ENCODE measurements at regions not wholly inside any gene's neighbourhood (a gene's known extent, or its start where the extent isn't known, plus 50 kb on each side); places are given as distances from the start of the nearest gene placed in this dataset.

GRCh38 chr6:166684866-166685265 lies 57.8 kb upstream of the RPS6KA2 start:
- no peak for TF ChIP-seq ZNF398 (tag by site-specific recombination; IDR thresholded peaks at IDR 0.05)
- TF ChIP-seq KLF1 (tag by site-specific recombination; IDR thresholded peaks at IDR 0.05) = no peak
- no peak for TF ChIP-seq ZNF585B (tag by site-specific recombination; IDR thresholded peaks at IDR 0.05)
- TF ChIP-seq CTCF (tag by site-specific recombination; IDR thresholded peaks at IDR 0.05) = no peak
- TF ChIP-seq ZNF37A (tag by site-specific recombination; IDR thresholded peaks at IDR 0.05) = no peak
- TF ChIP-seq ATF2 (tag by site-specific recombination; IDR thresholded peaks at IDR 0.05; ENCODE audit: low read depth) = no peak
- TF ChIP-seq INSM2 (tag by site-specific recombination; IDR thresholded peaks at IDR 0.05) = no peak
- TF ChIP-seq ZBTB1 (tag by site-specific recombination; IDR thresholded peaks at IDR 0.05) = no peak
- no peak for TF ChIP-seq PBX3 (CRISPR knock-in tag; IDR thresholded peaks at IDR 0.05)
- TF ChIP-seq ZFHX2 (tag by site-specific recombination; conservative IDR thresholded peaks at IDR 0.05) = no peak
- no peak for TF ChIP-seq HOXC10 (CRISPR knock-in tag; IDR thresholded peaks at IDR 0.05)
- no peak for TF ChIP-seq ZNF24 (tag by site-specific recombination; IDR thresholded peaks at IDR 0.05)
- TF ChIP-seq WT1 (tag by site-specific recombination; IDR thresholded peaks at IDR 0.05) = no peak
- no peak for TF ChIP-seq ZNF639 (tag by site-specific recombination; IDR thresholded peaks at IDR 0.05)

All from HEK293 (cell line).